H1 (cell line): ENCODE measurements at regions not wholly inside any gene's neighbourhood (a gene's known extent, or its start where the extent isn't known, plus 50 kb on each side); places are given as distances from the start of the nearest gene placed in this dataset.

Experiments used
- BCL11A ChIP-seq, 2 experiments: IDR thresholded peaks; one replicate each; pipeline ENCODE4 v1.6.1; 2011; ENCODE audit warnings: low read depth in 2 of 2, low read length in 2 of 2, mild to moderate bottlenecking in 2 of 2
- CTCF ChIP-seq, 3 experiments: IDR thresholded peaks; 1 replicate in 2 of 3; 2 replicates in 1 of 3; pipeline versions ENCODE4 v1.5.1 to v1.6.1; 2011; ENCODE audit warnings: low read length in 3 of 3, mild to moderate bottlenecking in 3 of 3, inconsistent platforms in 2 of 3, low read depth in 1 of 3, moderate library complexity in 1 of 3; ENCODE audit not compliant: insufficient read depth in 1 of 3; ENCODE audit errors: control extremely low read depth in 1 of 3
- EP300 ChIP-seq, 2 experiments: IDR thresholded peaks; 1 replicate in 1 of 2; 2 replicates in 1 of 2; pipeline ENCODE4 v1.6.1; 2011 to 2012; ENCODE audit warnings: low read depth in 2 of 2, low read length in 2 of 2, mild to moderate bottlenecking in 2 of 2, borderline replicate concordance in 1 of 2, inconsistent platforms in 1 of 2, moderate library complexity in 1 of 2
- KDM1A ChIP-seq: fragments of 200-600, 300-600 bp; sonication (generic); IDR thresholded peaks from 2 replicates; pipeline ENCODE4 v1.7.1; 2016; ENCODE audit warnings: mild to moderate bottlenecking, low read length, borderline replicate concordance
- POLR2A ChIP-seq, 2 experiments: IDR thresholded peaks; 1 replicate in 1 of 2; 2 replicates in 1 of 2; pipeline ENCODE4 v1.6.1; 2011; ENCODE audit warnings: low read depth in 2 of 2, low read length in 2 of 2, mild to moderate bottlenecking in 2 of 2; ENCODE audit errors: control extremely low read depth in 1 of 2

GRCh38 chr7:89655946-89656345 lies 498.3 kb upstream of the STEAP1 start:
- TF ChIP-seq CTCF (IDR thresholded peaks at IDR 0.05; ENCODE audit: control extremely low read depth in 1 of 3, insufficient read depth in 1 of 3, low read depth in 1 of 3, low read length in 3 of 3) (no peak), POLR2A (IDR thresholded peaks at IDR 0.05; ENCODE audit: control extremely low read depth in 1 of 2, low read depth in 2 of 2, low read length in 2 of 2) (no peak), EP300 (IDR thresholded peaks at IDR 0.05; ENCODE audit: borderline replicate concordance in 1 of 2, low read depth in 2 of 2, low read length in 2 of 2) (no peak), BCL11A (IDR thresholded peaks at IDR 0.05; ENCODE audit: low read depth in 2 of 2, low read length in 2 of 2) (no peak), KDM1A (no peak)
